Suppressor macrophage treated with lipopolysaccharide for 4 hours (primary cell): ENCODE measurements at regions not wholly inside any gene's neighbourhood (a gene's known extent, or its start where the extent isn't known, plus 50 kb on each side); places are given as distances from the start of the nearest gene placed in this dataset.
A peak's percentile ranks its signal among the peaks of the same experiment; 100 is the strongest.
"Not testable (repeated sequence)": the region's sequence is repeated elsewhere in the genome, so short reads cannot be mapped to it uniquely, and the experiment has no call there.

Experiments used
- DNase-seq: peaks from one replicate; pipeline ENCODE4 v3.0.0-alpha.2; 2020

DNA sequence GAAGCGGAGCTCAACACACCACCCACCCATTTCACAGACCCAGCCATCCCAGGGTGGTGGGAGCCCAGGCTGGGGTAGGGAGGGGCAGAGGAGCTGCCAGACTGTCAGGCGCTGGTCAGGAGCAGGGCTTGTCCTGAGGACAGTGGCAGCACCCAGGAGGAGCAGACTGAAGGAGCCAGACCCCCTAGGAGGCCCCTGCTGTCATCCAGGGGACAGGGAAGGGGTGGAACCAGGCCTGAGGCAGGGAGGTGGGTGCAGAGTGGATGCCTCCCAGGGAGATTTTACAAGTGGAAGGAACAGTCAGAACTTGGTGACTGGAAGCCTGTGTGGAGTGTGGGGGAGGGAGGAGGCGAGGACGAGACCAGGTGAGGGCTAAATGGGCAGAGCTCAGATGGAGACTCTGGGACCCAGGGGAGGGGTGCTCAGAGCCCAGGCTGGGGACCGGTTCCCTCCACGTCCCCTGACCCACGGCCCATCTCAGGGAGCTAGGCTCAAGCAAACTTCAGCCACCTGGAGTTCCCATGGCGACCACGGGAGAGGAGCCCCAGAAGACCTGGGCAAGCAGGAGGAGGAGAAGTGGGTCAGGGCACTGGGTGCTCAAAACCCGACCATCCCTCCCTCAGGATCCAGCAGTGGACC is 215.4 kb downstream of the TBC1D2B start:
- not testable (repeated sequence) for DNase-seq

GRCh38 chr15:77860071-77860691 is 217.3 kb downstream of the TBC1D2B start:
- DNase-seq, result no peak

DNA sequence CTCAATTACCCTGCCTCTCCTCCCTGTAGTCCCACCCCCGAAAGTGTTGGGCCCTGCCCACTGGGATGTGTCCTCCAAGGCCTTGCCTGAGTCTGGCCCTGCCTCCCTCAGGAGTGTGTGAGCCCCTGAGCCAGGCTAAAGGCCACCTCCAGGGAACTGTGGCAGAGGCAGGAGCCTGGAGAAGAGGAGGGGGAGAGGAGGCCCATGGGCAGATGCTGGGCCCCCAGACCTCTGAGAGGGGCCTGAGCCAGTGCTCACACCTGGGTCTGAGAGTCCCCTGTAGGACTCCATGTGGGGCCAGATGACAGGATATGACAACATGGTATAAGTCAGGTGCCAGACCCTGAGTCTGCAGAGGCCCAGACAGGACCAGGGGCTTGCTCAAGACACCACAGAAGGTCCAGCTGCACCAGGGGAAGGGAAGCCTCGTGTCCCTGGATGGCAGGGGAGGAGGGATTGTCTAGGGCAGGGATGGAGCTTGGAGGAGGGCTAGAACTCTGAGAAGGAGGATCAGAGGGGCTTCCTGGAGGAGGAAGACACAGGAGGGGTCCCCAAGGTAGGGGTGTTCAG is 217.9 kb downstream of the TBC1D2B start:
- no peak for DNase-seq

DNA sequence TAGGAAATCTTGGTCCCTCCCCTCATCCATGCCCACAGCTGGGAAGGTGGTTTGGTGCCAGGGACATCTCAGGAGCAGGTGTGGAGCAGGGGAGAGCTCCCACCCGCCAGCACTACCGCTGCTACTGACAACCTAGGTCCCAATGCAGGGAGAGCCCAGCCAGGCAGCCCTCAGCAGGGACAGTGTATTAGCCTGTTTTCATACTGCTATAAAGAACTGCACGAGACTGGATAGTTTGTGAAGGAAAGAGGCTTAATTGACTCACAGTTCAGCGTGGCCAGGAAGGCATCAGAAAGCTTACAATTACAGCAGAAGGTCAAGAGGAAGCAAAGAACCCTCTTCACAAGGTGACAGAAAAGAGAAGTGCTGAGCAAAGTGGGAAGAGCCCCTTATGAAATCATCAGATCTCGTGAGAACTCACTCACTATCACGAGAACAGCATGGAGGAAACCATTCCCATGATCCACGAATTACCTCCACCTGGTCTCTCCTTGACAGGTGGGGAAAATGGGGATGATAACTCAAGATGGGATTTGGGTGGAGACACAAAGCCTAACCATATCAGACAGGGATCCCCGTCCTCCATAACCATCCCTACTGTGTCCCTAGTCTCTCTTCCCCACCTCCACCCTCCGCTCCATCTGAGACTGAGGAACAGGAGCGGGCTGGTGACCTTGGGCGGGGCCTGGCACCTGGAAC is 218.6 kb downstream of the TBC1D2B start:
- peak; percentile 81 for DNase-seq

DNA sequence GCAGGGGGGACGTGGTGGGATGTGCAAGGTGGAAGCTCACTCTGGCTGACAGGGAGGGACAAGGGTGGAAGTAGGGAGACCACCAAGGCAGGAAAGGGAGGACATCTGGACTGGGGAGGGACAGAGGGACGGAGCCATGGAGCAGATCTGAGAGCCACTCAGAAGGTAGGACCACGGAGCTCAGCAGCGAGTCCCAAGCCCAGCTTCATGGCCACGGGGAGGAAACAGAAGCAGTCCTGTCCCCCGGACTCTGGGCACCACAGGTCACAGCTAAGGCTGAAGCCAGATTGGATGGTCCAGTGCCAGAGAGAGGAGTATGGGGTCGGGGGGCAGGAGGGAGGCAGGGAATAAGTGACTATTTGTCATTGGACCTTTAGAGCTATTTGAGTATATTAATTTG is 220.1 kb downstream of the TBC1D2B start:
- DNase-seq, result no peak

DNA sequence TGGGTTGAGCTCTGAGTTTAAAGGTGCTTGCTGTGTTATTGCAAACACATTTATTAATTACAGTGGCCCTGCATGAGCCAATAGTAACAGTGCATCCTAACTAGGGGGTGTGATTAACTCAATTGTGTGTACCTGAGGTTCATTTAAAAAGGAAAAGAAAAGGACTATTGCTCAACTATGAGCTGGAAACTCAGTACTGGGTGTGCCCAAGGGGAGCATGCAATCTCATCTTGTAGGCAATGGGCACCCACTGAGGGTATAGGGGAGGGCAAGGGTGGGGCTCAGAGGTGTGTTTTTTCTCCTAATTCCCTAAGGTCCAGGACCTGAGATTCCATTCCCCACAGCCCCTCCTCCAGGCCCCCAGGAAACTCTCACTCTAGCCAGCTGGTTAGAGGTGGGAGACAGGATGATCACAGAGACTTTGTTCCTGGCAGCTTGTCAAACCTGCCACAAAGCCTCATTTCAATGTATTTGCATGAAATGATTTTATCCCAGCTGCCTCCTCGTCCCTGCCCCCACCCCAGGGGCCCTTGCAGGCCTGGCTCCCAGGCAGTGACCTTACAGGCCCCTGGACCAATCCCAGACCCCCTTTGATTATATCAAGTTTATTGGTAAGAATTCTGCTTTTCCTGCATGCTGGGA is 220.7 kb downstream of the TBC1D2B start:
- DNase-seq, result no peak

- no peak for DNase-seq
Measured at GRCh38 chr15:77855871-77856270, 221.6 kb downstream of the TBC1D2B start.

DNA sequence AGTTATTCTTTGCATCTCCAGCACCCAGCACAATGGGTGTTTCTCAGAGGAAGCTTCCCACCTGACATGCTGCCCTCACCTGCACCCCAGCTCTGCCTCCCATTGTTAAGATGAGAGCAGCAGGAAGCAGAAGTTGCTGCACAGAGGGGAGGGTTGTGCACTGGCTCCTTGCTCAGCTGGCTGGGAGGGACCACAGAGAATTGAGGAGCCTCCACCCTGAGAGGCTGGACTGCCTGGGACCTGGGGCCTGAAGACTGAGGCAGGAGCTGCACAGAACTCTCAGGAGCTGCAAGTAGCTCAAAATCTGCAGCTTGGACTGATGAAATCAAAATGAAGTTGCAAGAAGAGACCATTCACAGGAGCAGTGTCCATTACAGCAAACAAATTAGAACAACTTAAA is 222.3 kb upstream of the LINGO1 start:
- no peak for DNase-seq

DNA sequence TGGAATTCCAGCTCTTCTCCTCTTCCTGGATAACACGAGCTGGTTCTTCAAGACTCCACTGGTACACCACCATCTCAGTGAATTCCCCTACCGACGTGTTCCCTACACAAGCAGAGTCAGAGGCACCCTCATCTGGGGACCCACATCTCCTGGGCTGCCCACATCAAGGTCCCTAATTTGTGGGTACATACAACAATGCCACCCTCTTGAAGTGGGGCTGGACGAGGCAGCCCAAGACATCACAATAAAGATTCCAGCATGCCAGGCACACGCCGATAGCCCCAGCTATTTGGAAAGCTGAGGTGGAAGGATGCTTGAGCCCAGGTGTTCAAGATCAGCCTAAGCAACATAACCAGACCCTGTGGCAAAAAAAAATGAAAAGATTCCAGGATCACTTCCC is 221.2 kb upstream of the LINGO1 start:
- no peak for DNase-seq

DNA sequence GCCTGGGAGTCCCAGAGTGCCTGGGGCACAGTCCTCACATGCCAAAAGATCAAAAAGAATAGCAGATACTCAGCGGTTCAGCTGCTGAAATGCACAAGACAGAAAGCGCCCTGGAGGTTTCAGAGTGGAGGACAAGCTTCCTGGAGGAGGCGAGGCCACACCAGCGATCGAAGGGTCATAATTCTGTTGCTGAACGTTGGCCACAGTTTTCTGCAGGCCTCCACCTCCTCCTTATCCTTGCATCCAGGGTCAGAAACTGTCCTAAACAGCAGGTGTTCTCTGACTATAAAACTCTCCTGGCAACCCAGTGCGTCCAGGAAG is 220.3 kb upstream of the LINGO1 start:
- no peak for DNase-seq

DNA sequence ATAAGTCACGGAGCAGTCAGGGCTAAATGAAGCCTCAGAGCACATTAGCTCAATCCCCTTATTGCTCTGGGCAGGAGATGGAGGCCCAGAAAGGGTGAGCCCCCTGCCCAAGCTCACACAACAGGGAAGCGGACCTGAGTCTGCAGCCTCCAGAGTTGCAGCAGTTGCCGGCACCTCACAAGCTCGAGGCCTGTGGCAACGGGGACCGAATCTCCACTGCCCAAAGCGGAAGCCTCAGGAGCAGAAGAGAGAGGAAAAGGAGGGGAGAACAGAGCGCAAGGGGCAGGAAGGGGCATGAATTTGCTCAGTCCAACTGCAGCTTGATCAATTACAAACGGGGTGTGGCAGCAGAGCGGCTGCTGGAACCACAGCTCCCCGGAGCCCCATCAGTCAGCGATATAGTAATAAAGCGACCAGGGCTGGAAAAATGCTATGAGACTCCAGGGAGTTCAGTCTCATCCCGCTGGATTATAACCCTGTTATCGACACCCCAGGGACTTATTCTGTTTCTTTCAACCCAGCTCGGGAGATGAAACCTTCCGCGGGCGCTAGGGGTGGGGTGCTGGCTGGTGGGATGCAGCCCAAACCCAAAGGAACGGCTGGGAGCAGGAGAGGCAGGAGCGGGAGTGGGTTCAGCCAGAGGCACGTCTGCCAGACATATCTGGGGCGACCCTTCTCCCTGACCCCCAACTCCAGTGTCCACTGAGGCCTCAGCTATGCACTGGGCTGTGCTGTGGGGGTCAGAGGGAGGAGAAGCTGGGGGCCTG is 219.7 kb upstream of the LINGO1 start:
- no peak for DNase-seq

- no peak for DNase-seq
Measured at GRCh38 chr15:77851691-77852090, 219.0 kb upstream of the LINGO1 start.

- no peak for DNase-seq
Measured at GRCh38 chr15:77851086-77851485, 218.4 kb upstream of the LINGO1 start.

DNA sequence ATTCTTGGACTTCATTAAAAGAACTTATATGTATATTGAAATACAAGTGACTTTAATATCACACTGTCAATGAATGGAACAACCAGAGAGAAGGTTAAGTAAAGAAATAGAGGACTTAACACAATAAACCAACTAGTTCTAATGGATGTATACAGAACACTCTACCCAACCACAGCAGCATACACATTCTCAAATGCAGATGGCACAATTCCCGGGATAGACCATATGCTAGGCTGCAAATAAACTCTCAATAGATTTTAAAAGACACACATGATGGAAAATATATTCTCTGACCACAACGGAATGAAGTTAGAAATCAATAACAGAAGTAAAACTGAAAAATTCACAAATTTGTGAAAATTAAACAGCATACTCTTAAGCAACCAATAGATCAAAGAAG is 214.3 kb upstream of the LINGO1 start:
- no peak for DNase-seq

GRCh38 chr15:77846360-77846759 is 213.6 kb upstream of the LINGO1 start:
- DNase-seq, result no peak

- DNase-seq, result peak; percentile 32
Measured at GRCh38 chr15:77844798-77845446, 212.2 kb upstream of the LINGO1 start.

GRCh38 chr15:77843546-77843945 is 210.8 kb upstream of the LINGO1 start:
- no peak for DNase-seq

GRCh38 chr15:77840991-77841775 is 208.5 kb upstream of the LINGO1 start:
- DNase-seq, result no peak

- DNase-seq, result no peak
Measured at GRCh38 chr15:77839970-77840905, 207.5 kb upstream of the LINGO1 start.

- DNase-seq, result no peak
Measured at GRCh38 chr15:77839456-77839855, 206.7 kb upstream of the LINGO1 start.
